SJSA1 (cell line): ENCODE measurements at regions not wholly inside any gene's neighbourhood (a gene's known extent, or its start where the extent isn't known, plus 50 kb on each side); places are given as distances from the start of the nearest gene placed in this dataset.

Experiments used
- DNase-seq, 2 experiments: peaks; one replicate each; pipeline ENCODE4 v3.0.0-alpha.2; 2015 to 2020; ENCODE audit warnings: low spot score in 2 of 2, low read depth in 1 of 2
- H3K27ac ChIP-seq: fragments of 250-450 bp; sonication (Bioruptor Pico); 2 replicates; pipeline ENCODE4 v1.5.1; 2020; ENCODE audit warnings: mild to moderate bottlenecking, moderate library complexity
- H3K27me3 ChIP-seq: fragments of 250-450 bp; sonication (Bioruptor Pico); replicated peaks from 2 replicates; pipeline ENCODE4 v1.5.1; 2020; ENCODE audit warnings: mild to moderate bottlenecking, moderate library complexity
- H3K36me3 ChIP-seq: fragments of 250-450 bp; sonication (Bioruptor Pico); 2 replicates; pipeline ENCODE4 v1.5.1; 2020; ENCODE audit warnings: mild to moderate bottlenecking
- H3K4me1 ChIP-seq: fragments of 250-450 bp; sonication (Bioruptor Pico); replicated peaks from 2 replicates; pipeline ENCODE4 v1.6.1; 2021; ENCODE audit warnings: mild to moderate bottlenecking
- H3K4me3 ChIP-seq: fragments of 250-450 bp; sonication (Bioruptor Pico); 2 replicates; pipeline ENCODE4 v1.5.1; 2020; ENCODE audit warnings: mild to moderate bottlenecking
- H3K9me3 ChIP-seq: fragments of 250-450 bp; sonication (Bioruptor Pico); replicated peaks from 2 replicates; pipeline ENCODE4 v1.5.1; 2020; ENCODE audit warnings: mild to moderate bottlenecking

DNA sequence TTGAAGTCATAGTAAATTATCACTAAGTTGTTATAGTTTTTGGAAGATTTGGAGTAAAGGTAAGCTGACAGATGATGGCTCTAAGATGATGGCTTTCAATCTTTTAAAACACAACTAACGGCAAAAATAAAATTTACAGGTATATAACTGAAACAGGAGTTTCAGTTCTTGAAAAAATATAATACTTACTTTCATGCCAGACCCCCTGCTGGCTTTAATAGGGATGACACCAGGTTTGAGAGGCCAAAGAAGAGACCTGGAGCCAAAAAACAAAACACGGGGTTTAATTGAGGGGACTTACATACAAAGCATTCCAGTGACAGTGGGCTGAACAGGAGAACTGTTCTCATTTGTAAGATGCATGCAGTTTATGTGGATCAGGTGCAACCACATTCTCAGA lies 301.7 kb upstream of the PCSK5 start:
- no peak overlapping the region for H3K4me3 ChIP-seq
- DNase-seq = no peak

DNA sequence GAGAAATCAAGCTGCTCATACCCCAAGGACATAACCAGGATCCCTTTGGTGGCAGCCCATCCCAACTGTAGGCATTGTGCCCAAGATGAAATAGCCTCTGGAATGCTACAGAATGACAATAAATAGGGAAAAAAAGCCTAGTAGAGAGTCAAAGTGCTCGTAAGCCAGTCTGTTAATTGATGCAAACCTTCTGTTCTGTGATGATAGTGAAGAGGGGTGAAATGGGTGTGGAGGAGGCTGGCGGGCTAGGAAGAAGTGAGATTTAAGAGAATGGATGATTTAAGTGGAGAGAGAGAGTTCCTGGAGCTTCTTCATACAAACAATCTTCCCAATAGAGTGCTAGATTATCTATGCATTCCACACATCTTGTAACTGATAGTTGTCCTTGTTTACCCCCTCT lies 301.0 kb upstream of the PCSK5 start:
- Histone ChIP-seq H3K27me3 (no peaks in the 10 kb centered on the region), H3K4me3 (no peak overlapping the region), H3K4me1 (no peaks in the 10 kb centered on the region), H3K36me3 (no peaks in the 10 kb centered on the region), H3K9me3 (no peaks in the 10 kb centered on the region), H3K27ac (no peak overlapping the region)
- no peak for DNase-seq

More for the DNA sequence above, 301.7 kb upstream of the PCSK5 start:
- no peak overlapping the region for H3K27ac ChIP-seq
- no peaks in the 10 kb centered on the region for H3K36me3 ChIP-seq
- no peaks in the 10 kb centered on the region for H3K4me1 ChIP-seq
- H3K27me3 ChIP-seq = no peaks in the 10 kb centered on the region
- H3K9me3 ChIP-seq = no peaks in the 10 kb centered on the region

DNA sequence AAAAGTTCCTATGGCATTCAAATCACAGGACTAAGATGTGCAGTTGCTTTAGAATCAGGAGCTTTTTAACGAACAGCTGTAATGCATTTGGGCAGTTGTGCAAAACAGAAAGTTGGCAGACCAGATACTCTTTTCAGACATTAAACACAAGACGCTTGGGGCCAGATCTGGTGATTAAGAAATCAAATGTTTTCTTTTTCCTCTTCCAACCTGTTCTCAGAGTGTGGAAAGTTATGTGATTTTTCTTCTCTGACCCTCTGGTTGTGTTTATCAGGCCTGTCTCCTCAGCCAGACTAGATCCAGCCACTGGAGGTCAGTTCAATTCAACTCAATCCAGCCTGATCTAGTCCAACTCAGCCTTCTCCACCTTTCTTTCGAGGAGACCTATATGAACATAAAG lies 298.5 kb upstream of the PCSK5 start:
- no peak overlapping the region for H3K4me3 ChIP-seq
- no peaks in the 10 kb centered on the region for H3K27me3 ChIP-seq
- DNase-seq = no peak
- H3K27ac ChIP-seq = no peak overlapping the region
- H3K4me1 ChIP-seq = no peaks in the 10 kb centered on the region
- no peaks in the 10 kb centered on the region for H3K9me3 ChIP-seq
- H3K36me3 ChIP-seq = no peaks in the 10 kb centered on the region

GRCh38 chr9:75592586-75592985 lies 297.9 kb upstream of the PCSK5 start:
- Histone ChIP-seq H3K4me3 (no peak overlapping the region), H3K27me3 (no peaks in the 10 kb centered on the region), H3K9me3 (no peaks in the 10 kb centered on the region), H3K4me1 (no peaks in the 10 kb centered on the region), H3K36me3 (no peaks in the 10 kb centered on the region), H3K27ac (no peak overlapping the region)
- DNase-seq = no peak

- no peak for DNase-seq
- no peak overlapping the region for H3K4me3 ChIP-seq
- H3K36me3 ChIP-seq = no peaks in the 10 kb centered on the region
- no peaks in the 10 kb centered on the region for H3K27me3 ChIP-seq
- no peaks in the 10 kb centered on the region for H3K4me1 ChIP-seq
- no peak overlapping the region for H3K27ac ChIP-seq
- no peaks in the 10 kb centered on the region for H3K9me3 ChIP-seq
These were observed 296.6 kb upstream of the PCSK5 start for GRCh38 chr9:75593920-75594319.

- Histone ChIP-seq H3K27ac (no peak overlapping the region), H3K4me1 (no peaks in the 10 kb centered on the region), H3K27me3 (no peaks in the 10 kb centered on the region), H3K4me3 (no peak overlapping the region), H3K36me3 (no peaks in the 10 kb centered on the region), H3K9me3 (no peaks in the 10 kb centered on the region)
- no peak for DNase-seq
These were observed 291.3 kb upstream of the PCSK5 start for GRCh38 chr9:75599126-75599525.

- H3K4me1 ChIP-seq = no peaks in the 10 kb centered on the region
- H3K9me3 ChIP-seq = no peaks in the 10 kb centered on the region
- H3K36me3 ChIP-seq = no peaks in the 10 kb centered on the region
- H3K27me3 ChIP-seq = no peaks in the 10 kb centered on the region
- DNase-seq = no peak
- H3K4me3 ChIP-seq = no peak overlapping the region
- no peak overlapping the region for H3K27ac ChIP-seq
These were observed 289.2 kb upstream of the PCSK5 start for GRCh38 chr9:75601280-75601679.

DNA sequence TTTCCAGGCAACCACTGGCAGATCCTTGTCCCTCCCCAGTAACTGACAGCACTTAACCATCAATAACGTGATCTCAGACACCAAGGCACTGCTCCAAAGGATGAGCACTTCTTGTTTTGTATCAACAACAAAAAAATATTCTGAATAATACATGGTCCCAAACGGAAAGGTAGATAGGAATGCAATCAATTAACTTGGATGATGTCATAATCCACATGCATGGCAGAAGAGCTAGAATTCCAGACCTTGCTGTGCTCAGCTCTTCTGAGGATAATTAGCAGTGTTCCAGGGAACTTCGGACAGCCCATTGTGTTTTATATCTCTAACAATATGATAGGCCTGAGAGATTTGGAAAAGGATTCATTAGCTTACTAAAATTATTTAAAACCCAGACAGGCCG lies 288.4 kb upstream of the PCSK5 start:
- Histone ChIP-seq H3K4me1 (no peaks in the 10 kb centered on the region), H3K36me3 (no peaks in the 10 kb centered on the region), H3K27ac (no peak overlapping the region), H3K4me3 (no peak overlapping the region), H3K27me3 (no peaks in the 10 kb centered on the region), H3K9me3 (no peaks in the 10 kb centered on the region)
- no peak for DNase-seq

- Histone ChIP-seq H3K4me3 (no peak overlapping the region), H3K4me1 (no peaks in the 10 kb centered on the region), H3K27me3 (no peaks in the 10 kb centered on the region), H3K27ac (no peak overlapping the region), H3K36me3 (no peaks in the 10 kb centered on the region), H3K9me3 (no peaks in the 10 kb centered on the region)
- no peak for DNase-seq
These were observed 285.8 kb upstream of the PCSK5 start for GRCh38 chr9:75604661-75605060.

GRCh38 chr9:75607521-75607920 lies 283.0 kb upstream of the PCSK5 start:
- H3K4me1 ChIP-seq = no peaks in the 10 kb centered on the region
- H3K9me3 ChIP-seq = no peaks in the 10 kb centered on the region
- H3K27ac ChIP-seq = no peak overlapping the region
- no peak for DNase-seq
- H3K27me3 ChIP-seq = no peaks in the 10 kb centered on the region
- no peaks in the 10 kb centered on the region for H3K36me3 ChIP-seq
- no peak overlapping the region for H3K4me3 ChIP-seq

DNA sequence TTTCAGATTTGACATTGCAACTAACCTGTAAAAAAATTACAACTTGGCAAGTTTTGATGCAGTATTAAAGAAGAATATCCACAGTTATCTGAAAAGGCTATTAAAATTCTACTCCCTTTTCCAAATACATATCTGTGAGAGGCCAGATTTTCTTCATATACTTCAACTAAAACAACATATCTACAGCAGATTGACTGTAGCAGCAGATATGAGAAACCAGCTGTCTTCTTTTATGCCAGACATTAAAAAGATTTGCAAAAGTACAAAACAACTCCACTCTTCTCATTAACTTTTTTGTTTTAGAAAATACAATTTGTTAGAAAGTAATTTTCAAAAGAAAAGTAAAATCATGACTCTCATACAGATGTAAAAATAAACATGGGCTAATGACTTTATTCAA lies 281.1 kb upstream of the PCSK5 start:
- no peak overlapping the region for H3K27ac ChIP-seq
- no peak for DNase-seq
- no peaks in the 10 kb centered on the region for H3K27me3 ChIP-seq
- H3K36me3 ChIP-seq = no peaks in the 10 kb centered on the region
- no peak overlapping the region for H3K4me3 ChIP-seq
- H3K9me3 ChIP-seq = no peaks in the 10 kb centered on the region
- H3K4me1 ChIP-seq = no peaks in the 10 kb centered on the region

- H3K9me3 ChIP-seq = no peaks in the 10 kb centered on the region
- DNase-seq = no peak
- H3K4me3 ChIP-seq = no peak overlapping the region
- no peak overlapping the region for H3K27ac ChIP-seq
- H3K4me1 ChIP-seq = no peaks in the 10 kb centered on the region
- no peaks in the 10 kb centered on the region for H3K36me3 ChIP-seq
- no peaks in the 10 kb centered on the region for H3K27me3 ChIP-seq
These were observed 280.2 kb upstream of the PCSK5 start for GRCh38 chr9:75610246-75610645.

DNA sequence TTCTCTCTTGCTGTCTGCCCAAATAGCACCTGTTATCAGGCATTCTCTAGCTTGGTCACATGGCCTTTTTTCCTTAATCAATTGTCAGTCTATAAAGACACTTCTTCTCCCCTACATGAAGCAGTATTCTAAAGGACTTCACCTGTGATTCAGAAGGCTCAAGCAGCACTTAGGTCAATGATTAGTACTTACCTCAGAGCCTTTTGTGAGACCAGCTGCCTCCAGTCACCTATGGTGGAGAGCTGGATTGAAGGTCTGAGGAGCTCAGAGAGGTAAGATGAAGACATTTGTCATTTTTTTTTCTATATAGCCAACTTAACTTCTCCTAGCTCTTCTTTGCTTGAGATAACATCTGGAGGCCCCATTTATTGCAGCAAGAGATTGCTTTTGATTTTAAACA lies 278.3 kb upstream of the PCSK5 start:
- H3K9me3 ChIP-seq = no peaks in the 10 kb centered on the region
- DNase-seq = no peak
- no peaks in the 10 kb centered on the region for H3K4me1 ChIP-seq
- no peaks in the 10 kb centered on the region for H3K36me3 ChIP-seq
- H3K4me3 ChIP-seq = no peak overlapping the region
- no peaks in the 10 kb centered on the region for H3K27me3 ChIP-seq
- H3K27ac ChIP-seq = no peak overlapping the region

- DNase-seq = no peak
- no peaks in the 10 kb centered on the region for H3K36me3 ChIP-seq
- H3K27ac ChIP-seq = no peak overlapping the region
- H3K27me3 ChIP-seq = no peaks in the 10 kb centered on the region
- H3K4me3 ChIP-seq = no peak overlapping the region
- H3K4me1 ChIP-seq = no peaks in the 10 kb centered on the region
- no peaks in the 10 kb centered on the region for H3K9me3 ChIP-seq
These were observed 277.7 kb upstream of the PCSK5 start for GRCh38 chr9:75612754-75613153.

DNA sequence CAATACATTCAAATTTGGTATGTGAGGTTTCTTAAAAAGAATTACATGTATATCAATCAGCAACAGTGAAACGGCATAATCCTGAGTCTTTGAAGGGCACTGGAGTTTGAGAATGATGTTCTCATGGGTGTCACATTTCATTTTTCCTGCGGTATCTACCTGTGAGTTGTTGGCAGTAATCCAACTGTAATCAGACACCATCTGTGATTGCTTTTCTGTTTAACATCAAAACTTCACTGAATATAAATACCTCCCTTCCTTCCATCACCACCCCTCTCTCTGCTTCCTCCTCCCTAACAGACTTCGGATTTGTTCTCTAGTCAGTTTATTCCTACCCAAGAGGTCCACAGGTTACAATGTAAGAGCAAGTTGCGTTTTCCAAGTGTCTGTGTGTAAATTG lies 275.2 kb upstream of the PCSK5 start:
- no peak for DNase-seq
- H3K4me1 ChIP-seq = no peaks in the 10 kb centered on the region
- no peak overlapping the region for H3K4me3 ChIP-seq
- H3K36me3 ChIP-seq = no peaks in the 10 kb centered on the region
- H3K27me3 ChIP-seq = no peaks in the 10 kb centered on the region
- H3K27ac ChIP-seq = no peak overlapping the region
- no peaks in the 10 kb centered on the region for H3K9me3 ChIP-seq
